ENCODE measurements at regions not wholly inside any gene's neighbourhood (a gene's known extent, or its start where the extent isn't known, plus 50 kb on each side); places are given as distances from the start of the nearest gene placed in this dataset.
"Not testable (repeated sequence)": the region's sequence is repeated elsewhere in the genome, so short reads cannot be mapped to it uniquely, and the experiment has no call there.

DNA sequence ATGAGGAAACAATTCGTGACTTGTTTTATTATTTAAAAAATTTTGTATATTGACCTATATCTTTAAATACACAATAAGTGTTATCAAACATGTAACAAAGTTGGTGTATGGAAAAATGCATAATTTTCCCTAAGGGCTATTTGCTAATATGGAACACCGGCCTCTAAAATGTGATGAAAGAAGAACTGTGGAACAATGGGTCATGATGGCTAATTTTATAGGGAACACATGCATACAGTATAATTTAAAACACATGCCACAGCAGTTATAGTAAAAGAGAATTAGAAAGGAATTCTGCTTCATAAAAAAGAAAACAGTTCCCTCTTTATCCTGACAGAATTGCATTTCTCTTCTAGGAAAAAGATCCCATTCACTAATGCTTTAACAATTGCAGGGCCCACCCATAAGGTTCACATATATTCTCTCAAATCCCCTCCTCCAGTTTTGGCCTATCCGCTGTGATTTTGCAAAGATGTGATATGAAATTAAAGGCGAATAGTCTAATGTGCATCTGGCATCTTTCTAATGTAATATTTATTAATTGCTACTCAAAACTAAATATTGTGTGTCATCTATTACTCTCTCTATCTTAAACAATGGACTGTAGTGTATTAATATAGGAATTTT, 628.1 kb upstream of the CITED2 start:
- DNase-seq (ENCODE audit: low read depth, low spot score): no peak
- TF ChIP-seq, protein P1, sequence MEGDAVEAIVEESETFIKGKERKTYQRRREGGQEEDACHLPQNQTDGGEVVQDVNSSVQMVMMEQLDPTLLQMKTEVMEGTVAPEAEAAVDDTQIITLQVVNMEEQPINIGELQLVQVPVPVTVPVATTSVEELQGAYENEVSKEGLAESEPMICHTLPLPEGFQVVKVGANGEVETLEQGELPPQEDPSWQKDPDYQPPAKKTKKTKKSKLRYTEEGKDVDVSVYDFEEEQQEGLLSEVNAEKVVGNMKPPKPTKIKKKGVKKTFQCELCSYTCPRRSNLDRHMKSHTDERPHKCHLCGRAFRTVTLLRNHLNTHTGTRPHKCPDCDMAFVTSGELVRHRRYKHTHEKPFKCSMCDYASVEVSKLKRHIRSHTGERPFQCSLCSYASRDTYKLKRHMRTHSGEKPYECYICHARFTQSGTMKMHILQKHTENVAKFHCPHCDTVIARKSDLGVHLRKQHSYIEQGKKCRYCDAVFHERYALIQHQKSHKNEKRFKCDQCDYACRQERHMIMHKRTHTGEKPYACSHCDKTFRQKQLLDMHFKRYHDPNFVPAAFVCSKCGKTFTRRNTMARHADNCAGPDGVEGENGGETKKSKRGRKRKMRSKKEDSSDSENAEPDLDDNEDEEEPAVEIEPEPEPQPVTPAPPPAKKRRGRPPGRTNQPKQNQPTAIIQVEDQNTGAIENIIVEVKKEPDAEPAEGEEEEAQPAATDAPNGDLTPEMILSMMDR (conservative IDR thresholded peaks at IDR 0.05): no peak
- peaks cover 22% of the 10 kb centered on the region for H3K4me1 Mint-ChIP-seq
- H3K9me3 Mint-ChIP-seq: peaks cover 9% of the 10 kb centered on the region
- no peaks in the 10 kb centered on the region for H3K27me3 Mint-ChIP-seq (ENCODE audit: low read depth)
- H3K27ac Mint-ChIP-seq (ENCODE audit: unreplicated experiment): no peak overlapping the region
- H3K36me3 Mint-ChIP-seq (ENCODE audit: low read depth): peaks cover 10% of the 10 kb centered on the region
- H3K4me3 Mint-ChIP-seq: no peak overlapping the region

DNA sequence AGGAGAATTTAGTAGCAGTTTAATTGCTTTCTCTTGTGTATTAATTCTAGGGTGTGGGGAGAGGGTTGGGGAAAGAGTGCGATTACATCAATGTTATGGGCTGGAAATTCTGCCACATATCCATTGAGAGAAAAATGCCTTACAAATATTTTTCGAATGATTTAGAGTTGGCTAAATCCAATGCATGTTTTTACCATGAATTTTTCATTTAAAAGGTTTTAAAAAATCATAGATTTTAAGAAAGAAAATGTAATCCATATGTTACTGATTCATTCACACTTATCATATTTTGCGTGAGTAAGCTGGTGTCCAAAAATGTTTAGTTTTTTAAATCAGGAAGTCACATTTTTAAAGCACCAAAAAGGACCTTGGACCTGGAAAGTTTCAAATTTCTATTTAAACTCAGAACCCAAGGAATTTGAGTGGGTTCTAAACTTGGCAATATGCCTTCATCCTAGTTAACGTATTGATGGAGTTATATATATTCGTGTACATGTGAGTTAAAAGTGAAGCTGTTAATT, 627.4 kb upstream of the CITED2 start:
- H3K9me3 Mint-ChIP-seq: peaks cover 6% of the 10 kb centered on the region
- peaks cover 10% of the 10 kb centered on the region for H3K36me3 Mint-ChIP-seq (ENCODE audit: low read depth)
- H3K27ac Mint-ChIP-seq (ENCODE audit: unreplicated experiment): no peak overlapping the region
- H3K4me3 Mint-ChIP-seq: no peak overlapping the region
- TF ChIP-seq, protein P1 (conservative IDR thresholded peaks at IDR 0.05): no peak
- H3K27me3 Mint-ChIP-seq (ENCODE audit: low read depth): no peaks in the 10 kb centered on the region
- peaks cover 22% of the 10 kb centered on the region for H3K4me1 Mint-ChIP-seq
- no peak for DNase-seq (ENCODE audit: low read depth, low spot score)

- Mint-ChIP-seq H3K4me1 (peaks cover 22% of the 10 kb centered on the region), H3K9me3 (peaks cover 2% of the 10 kb centered on the region), H3K4me3 (no peak overlapping the region), H3K27ac (ENCODE audit: unreplicated experiment) (no peak overlapping the region), H3K27me3 (ENCODE audit: low read depth) (no peaks in the 10 kb centered on the region), H3K36me3 (ENCODE audit: low read depth) (peaks cover 6% of the 10 kb centered on the region)
- TF ChIP-seq, protein P1 (conservative IDR thresholded peaks at IDR 0.05): no peak
- DNase-seq (ENCODE audit: low read depth, low spot score): no peak
Measured at GRCh38 chr6:140001005-140001404, 626.6 kb upstream of the CITED2 start.

DNA sequence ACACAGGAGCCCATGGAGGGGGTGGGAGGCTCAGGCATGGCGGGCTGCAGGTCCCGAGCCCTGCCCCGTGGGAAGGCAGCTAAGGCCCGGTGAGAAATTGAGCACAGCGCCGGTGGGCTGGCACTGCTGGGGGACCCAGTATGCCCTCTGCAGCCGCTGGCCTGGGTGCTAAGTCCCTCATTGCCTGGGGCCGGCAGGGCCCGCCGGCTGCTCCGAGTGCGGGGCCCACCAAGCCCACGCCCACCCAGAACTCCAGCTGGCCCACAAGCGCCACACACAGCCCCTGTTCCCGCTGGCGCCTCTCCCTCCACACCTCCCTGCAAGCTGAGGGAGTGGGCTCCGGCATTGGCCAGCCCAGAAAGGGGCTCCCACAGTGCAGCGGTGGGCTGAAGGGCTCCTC, 625.2 kb upstream of the CITED2 start:
- H3K27ac Mint-ChIP-seq (ENCODE audit: unreplicated experiment); H3K27me3 Mint-ChIP-seq (ENCODE audit: low read depth); H3K36me3 Mint-ChIP-seq (ENCODE audit: low read depth); H3K9me3 Mint-ChIP-seq; DNase-seq (ENCODE audit: low read depth, low spot score); H3K4me3 Mint-ChIP-seq: not testable (repeated sequence)
- H3K4me1 Mint-ChIP-seq: peaks cover 22% of the 10 kb centered on the region

DNA sequence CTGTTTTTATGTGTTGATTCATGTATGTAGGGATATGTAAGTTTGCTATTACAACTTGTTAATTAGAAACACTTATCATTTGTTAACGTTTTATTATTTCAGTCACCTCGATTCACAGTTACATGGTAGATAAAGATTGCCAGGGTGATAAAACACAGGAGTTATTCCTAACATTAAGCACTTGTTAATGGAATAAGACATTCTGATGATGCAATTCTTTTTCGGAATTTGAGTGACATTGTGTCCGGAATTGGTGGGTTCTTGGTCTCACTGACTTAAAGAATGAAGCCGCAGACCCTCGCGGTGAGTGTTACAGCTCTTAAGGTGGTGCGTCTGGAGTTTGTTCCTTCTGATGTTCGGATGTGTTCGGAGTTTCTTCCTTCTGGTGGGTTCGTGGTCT, 624.0 kb upstream of the CITED2 start:
- not testable (repeated sequence) for H3K36me3 Mint-ChIP-seq (ENCODE audit: low read depth); DNase-seq (ENCODE audit: low read depth, low spot score); H3K9me3 Mint-ChIP-seq; H3K27ac Mint-ChIP-seq (ENCODE audit: unreplicated experiment); H3K4me3 Mint-ChIP-seq; H3K27me3 Mint-ChIP-seq (ENCODE audit: low read depth)
- peaks cover 15% of the 10 kb centered on the region for H3K4me1 Mint-ChIP-seq

- Mint-ChIP-seq H3K4me1 (peaks cover 2% of the 10 kb centered on the region), H3K4me3 (no peak overlapping the region), H3K27ac (ENCODE audit: unreplicated experiment) (no peak overlapping the region), H3K27me3 (ENCODE audit: low read depth) (no peaks in the 10 kb centered on the region), H3K36me3 (ENCODE audit: low read depth) (peaks cover 14% of the 10 kb centered on the region), H3K9me3 (peaks cover 9% of the 10 kb centered on the region)
- DNase-seq (ENCODE audit: low read depth, low spot score): no peak
- TF ChIP-seq, protein P1 (conservative IDR thresholded peaks at IDR 0.05): peak; percentile 19
Measured at GRCh38 chr6:139996253-139996834, 621.9 kb upstream of the CITED2 start.

All from neural crest cell (in vitro differentiated cells).